Epidermal melanocyte (primary cell): ENCODE measurements at regions not wholly inside any gene's neighbourhood (a gene's known extent, or its start where the extent isn't known, plus 50 kb on each side); places are given as distances from the start of the nearest gene placed in this dataset.
"Not testable (repeated sequence)": the region's sequence is repeated elsewhere in the genome, so short reads cannot be mapped to it uniquely, and the experiment has no call there.

Source experiments
- DNase-seq: peaks from one replicate; pipeline ENCODE4 v3.0.0; 2011; ENCODE audit warnings: low spot score; ENCODE audit not compliant: insufficient read length

- no peak for DNase-seq
These were observed 140.9 kb downstream of the RNF144B start for GRCh38 chr6:18527836-18528743.

- DNase-seq = no peak
These were observed 143.1 kb downstream of the RNF144B start for GRCh38 chr6:18530201-18530600.

- no peak for DNase-seq
These were observed 145.0 kb downstream of the RNF144B start for GRCh38 chr6:18532139-18532538.

GRCh38 chr6:18533793-18534192 lies 146.6 kb downstream of the RNF144B start:
- no peak for DNase-seq

- peak; percentile 78 for DNase-seq
These were observed 149.5 kb downstream of the RNF144B start for GRCh38 chr6:18536591-18537055.

- no peak for DNase-seq
These were observed 151.2 kb downstream of the RNF144B start for GRCh38 chr6:18538315-18538714.

- DNase-seq = no peak
These were observed 155.9 kb downstream of the RNF144B start for GRCh38 chr6:18543051-18543450.

GRCh38 chr6:18545142-18545541 lies 158.0 kb downstream of the RNF144B start:
- DNase-seq = not testable (repeated sequence)

- no peak for DNase-seq
These were observed 158.6 kb downstream of the RNF144B start for GRCh38 chr6:18545726-18546125.

GRCh38 chr6:18550119-18550518 lies 163.0 kb downstream of the RNF144B start:
- DNase-seq = no peak

GRCh38 chr6:18551228-18551627 lies 164.1 kb downstream of the RNF144B start:
- DNase-seq = no peak

GRCh38 chr6:18555750-18556149 lies 168.6 kb downstream of the RNF144B start:
- DNase-seq = no peak

GRCh38 chr6:18561037-18561750 lies 174.0 kb downstream of the RNF144B start:
- DNase-seq = no peak

GRCh38 chr6:18562726-18563125 lies 175.6 kb downstream of the RNF144B start:
- DNase-seq = no peak

GRCh38 chr6:18564775-18565174 lies 177.6 kb downstream of the RNF144B start:
- no peak for DNase-seq

- no peak for DNase-seq
These were observed 178.1 kb downstream of the RNF144B start for GRCh38 chr6:18565231-18565630.

- no peak for DNase-seq
These were observed 180.2 kb downstream of the RNF144B start for GRCh38 chr6:18567380-18567779.

GRCh38 chr6:18577491-18577890 lies 190.3 kb downstream of the RNF144B start:
- DNase-seq = no peak

- no peak for DNase-seq
These were observed 192.0 kb downstream of the RNF144B start for GRCh38 chr6:18579166-18579565.

GRCh38 chr6:18579869-18580268 lies 192.7 kb downstream of the RNF144B start:
- no peak for DNase-seq

- no peak for DNase-seq
These were observed 197.2 kb downstream of the RNF144B start for GRCh38 chr6:18584372-18584771.

GRCh38 chr6:18585032-18585573 lies 198.0 kb downstream of the RNF144B start:
- no peak for DNase-seq
